Lower leg skin (tissue), 3 donors: ENCODE measurements at regions not wholly inside any gene's neighbourhood (a gene's known extent, or its start where the extent isn't known, plus 50 kb on each side); places are given as distances from the start of the nearest gene placed in this dataset.

Experiments used
- POLR2A ChIP-seq, 2 donors: fragments of 450-650 bp; IDR thresholded peaks; one replicate each; pipeline ENCODE4 v1.6.1; 2016 to 2017; ENCODE audit warnings: antibody characterized with exemption in 2 of 2, mild to moderate bottlenecking in 1 of 2, moderate library complexity in 1 of 2
- TF ChIP-seq, protein P1 (sequence below), 3 donors: fragments of 450-650 bp; IDR thresholded peaks; one replicate each; pipeline ENCODE4 v1.5.1; 2016; ENCODE audit warnings: antibody characterized with exemption in 3 of 3, mild to moderate bottlenecking in 3 of 3, moderate library complexity in 2 of 3

DNA sequence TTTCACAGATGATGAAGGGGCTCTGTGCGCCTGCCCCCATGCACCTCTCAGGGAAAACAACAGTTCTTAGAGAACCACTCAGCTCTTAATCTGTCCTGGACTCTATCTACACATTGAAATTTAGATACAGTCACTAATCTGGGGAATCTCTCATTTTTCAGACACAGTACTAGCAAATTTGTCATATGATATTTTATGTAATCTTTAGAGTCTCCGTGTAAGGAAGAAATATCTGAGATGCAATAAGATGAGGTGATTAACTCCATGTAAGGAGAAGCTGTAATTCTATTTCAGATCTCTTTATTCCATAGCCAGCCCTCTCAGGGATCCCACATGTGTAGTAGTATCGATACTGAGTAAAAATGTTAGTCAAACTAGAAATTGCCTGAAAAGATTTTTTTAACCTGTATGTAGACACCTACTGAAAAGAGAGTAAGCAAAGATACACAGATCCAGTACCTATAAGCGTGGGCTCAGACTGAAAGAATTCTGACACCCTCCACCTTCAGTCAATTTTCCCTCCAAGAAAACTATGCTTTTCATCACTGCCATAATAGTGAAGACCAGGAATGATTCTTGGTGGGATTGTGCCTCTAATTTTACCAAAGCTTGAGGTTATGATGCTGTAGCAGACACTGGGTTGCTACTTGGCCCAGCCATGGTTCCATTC is 279.6 kb upstream of the TMEM161B start:
- TF ChIP-seq, protein P1, sequence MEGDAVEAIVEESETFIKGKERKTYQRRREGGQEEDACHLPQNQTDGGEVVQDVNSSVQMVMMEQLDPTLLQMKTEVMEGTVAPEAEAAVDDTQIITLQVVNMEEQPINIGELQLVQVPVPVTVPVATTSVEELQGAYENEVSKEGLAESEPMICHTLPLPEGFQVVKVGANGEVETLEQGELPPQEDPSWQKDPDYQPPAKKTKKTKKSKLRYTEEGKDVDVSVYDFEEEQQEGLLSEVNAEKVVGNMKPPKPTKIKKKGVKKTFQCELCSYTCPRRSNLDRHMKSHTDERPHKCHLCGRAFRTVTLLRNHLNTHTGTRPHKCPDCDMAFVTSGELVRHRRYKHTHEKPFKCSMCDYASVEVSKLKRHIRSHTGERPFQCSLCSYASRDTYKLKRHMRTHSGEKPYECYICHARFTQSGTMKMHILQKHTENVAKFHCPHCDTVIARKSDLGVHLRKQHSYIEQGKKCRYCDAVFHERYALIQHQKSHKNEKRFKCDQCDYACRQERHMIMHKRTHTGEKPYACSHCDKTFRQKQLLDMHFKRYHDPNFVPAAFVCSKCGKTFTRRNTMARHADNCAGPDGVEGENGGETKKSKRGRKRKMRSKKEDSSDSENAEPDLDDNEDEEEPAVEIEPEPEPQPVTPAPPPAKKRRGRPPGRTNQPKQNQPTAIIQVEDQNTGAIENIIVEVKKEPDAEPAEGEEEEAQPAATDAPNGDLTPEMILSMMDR (IDR thresholded peaks at IDR 0.05), result no peak
- no peak for TF ChIP-seq POLR2A (IDR thresholded peaks at IDR 0.05)
